ENCODE measurements at regions not wholly inside any gene's neighbourhood (a gene's known extent, or its start where the extent isn't known, plus 50 kb on each side); places are given as distances from the start of the nearest gene placed in this dataset.

DNA sequence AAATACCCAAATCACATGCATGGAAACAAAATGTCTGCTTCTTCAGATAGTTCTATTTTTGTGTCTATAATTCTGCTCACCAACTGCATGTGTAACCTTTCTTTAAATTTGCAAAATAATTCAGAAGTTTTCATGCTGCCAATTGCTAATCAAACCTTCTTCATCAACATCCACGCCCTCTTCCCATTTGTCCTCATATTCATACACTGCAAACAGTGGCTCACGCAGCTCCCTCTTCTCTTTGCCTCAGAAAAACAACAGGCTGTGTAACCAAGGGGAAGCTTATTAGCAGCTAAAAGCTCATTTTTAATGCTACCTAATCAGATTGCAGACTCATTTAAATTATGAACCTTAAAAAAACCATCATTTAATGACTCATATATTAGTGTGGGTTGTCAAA lies 555.0 kb upstream of the EPHA7 start:
- WGBS (ENCODE audit: low lambda C conversion rate, missing lambda C conversion rate), result 87% methylated on average over 2 of the region's 2 CpGs
- H3K4me3 ChIP-seq, result no peak overlapping the region
- no peaks in the 10 kb centered on the region for H3K27me3 ChIP-seq
- TF ChIP-seq EZH2phosphoT487 (IDR thresholded peaks at IDR 0.05; ENCODE audit: low read depth, severe bottlenecking, unreplicated experiment), result no peak
- TF ChIP-seq, protein P1, sequence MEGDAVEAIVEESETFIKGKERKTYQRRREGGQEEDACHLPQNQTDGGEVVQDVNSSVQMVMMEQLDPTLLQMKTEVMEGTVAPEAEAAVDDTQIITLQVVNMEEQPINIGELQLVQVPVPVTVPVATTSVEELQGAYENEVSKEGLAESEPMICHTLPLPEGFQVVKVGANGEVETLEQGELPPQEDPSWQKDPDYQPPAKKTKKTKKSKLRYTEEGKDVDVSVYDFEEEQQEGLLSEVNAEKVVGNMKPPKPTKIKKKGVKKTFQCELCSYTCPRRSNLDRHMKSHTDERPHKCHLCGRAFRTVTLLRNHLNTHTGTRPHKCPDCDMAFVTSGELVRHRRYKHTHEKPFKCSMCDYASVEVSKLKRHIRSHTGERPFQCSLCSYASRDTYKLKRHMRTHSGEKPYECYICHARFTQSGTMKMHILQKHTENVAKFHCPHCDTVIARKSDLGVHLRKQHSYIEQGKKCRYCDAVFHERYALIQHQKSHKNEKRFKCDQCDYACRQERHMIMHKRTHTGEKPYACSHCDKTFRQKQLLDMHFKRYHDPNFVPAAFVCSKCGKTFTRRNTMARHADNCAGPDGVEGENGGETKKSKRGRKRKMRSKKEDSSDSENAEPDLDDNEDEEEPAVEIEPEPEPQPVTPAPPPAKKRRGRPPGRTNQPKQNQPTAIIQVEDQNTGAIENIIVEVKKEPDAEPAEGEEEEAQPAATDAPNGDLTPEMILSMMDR (IDR thresholded peaks at IDR 0.05; ENCODE audit: poor library complexity), result no peak
- no peak for TF ChIP-seq EZH2 (IDR thresholded peaks at IDR 0.05; ENCODE audit: borderline replicate concordance)
- no peaks in the 10 kb centered on the region for H4K20me1 ChIP-seq (ENCODE audit: insufficient read depth, poor library complexity, severe bottlenecking)
- H3K79me2 ChIP-seq, result no peaks in the 10 kb centered on the region
- no peaks in the 10 kb centered on the region for H3K36me3 ChIP-seq (replicated peaks; ENCODE audit: insufficient read depth, low read depth)
- no peak overlapping the region for H3K27ac ChIP-seq
- no peaks in the 10 kb centered on the region for H3K4me1 ChIP-seq (ENCODE audit: insufficient read depth)
- H3K4me2 ChIP-seq, result no peak overlapping the region
- no peak for DNase-seq (ENCODE audit: low spot score)
- H2AFZ ChIP-seq, result no peak overlapping the region
- H3K9me2 ChIP-seq (replicated peaks; ENCODE audit: insufficient read depth), result no peaks in the 10 kb centered on the region
- H3K9me3 ChIP-seq (ENCODE audit: low read depth), result no peaks in the 10 kb centered on the region

- Histone ChIP-seq H3K9me2 (replicated peaks; ENCODE audit: insufficient read depth) (no peaks in the 10 kb centered on the region), H3K4me2 (no peak overlapping the region), H3K27me3 (no peaks in the 10 kb centered on the region), H3K4me3 (no peak overlapping the region), H3K36me3 (replicated peaks; ENCODE audit: insufficient read depth, low read depth) (no peaks in the 10 kb centered on the region), H4K20me1 (ENCODE audit: insufficient read depth, poor library complexity, severe bottlenecking) (no peaks in the 10 kb centered on the region), H2AFZ (no peak overlapping the region), H3K79me2 (no peaks in the 10 kb centered on the region), H3K4me1 (ENCODE audit: insufficient read depth) (no peaks in the 10 kb centered on the region), H3K27ac (no peak overlapping the region), H3K9me3 (ENCODE audit: low read depth) (no peaks in the 10 kb centered on the region)
- DNase-seq (ENCODE audit: low spot score), result no peak
- TF ChIP-seq, protein P1 (IDR thresholded peaks at IDR 0.05; ENCODE audit: poor library complexity), result no peak
- TF ChIP-seq EZH2phosphoT487 (IDR thresholded peaks at IDR 0.05; ENCODE audit: low read depth, severe bottlenecking, unreplicated experiment), result no peak
- TF ChIP-seq EZH2 (IDR thresholded peaks at IDR 0.05; ENCODE audit: borderline replicate concordance), result no peak
- 91% methylated on average over 3 of the region's 3 CpGs for WGBS (ENCODE audit: low lambda C conversion rate, missing lambda C conversion rate)
These were observed 553.4 kb upstream of the EPHA7 start for GRCh38 chr6:93972791-93973190.

DNA sequence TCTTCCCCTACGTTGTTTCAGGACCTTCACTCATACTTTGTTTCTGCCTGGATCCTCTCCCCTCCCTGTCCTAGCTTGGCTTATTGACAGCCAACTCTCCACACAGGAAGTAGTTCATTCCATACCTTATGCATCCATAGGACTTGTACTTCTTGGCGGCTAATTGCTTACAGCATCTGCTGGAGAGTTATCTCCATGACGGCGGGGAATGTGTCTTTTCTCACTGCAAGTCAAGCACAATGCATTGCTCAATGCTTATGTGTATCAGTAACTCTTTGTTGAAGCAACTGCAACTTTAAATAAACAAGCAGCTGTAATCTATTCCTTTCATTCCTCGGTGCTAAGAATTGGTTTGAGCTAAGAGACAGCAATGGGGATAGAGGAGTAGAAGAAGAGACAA lies 551.3 kb upstream of the EPHA7 start:
- Histone ChIP-seq H3K36me3 (replicated peaks; ENCODE audit: insufficient read depth, low read depth) (no peaks in the 10 kb centered on the region), H4K20me1 (ENCODE audit: insufficient read depth, poor library complexity, severe bottlenecking) (no peaks in the 10 kb centered on the region), H3K9me3 (ENCODE audit: low read depth) (no peaks in the 10 kb centered on the region), H3K79me2 (no peaks in the 10 kb centered on the region), H3K4me1 (ENCODE audit: insufficient read depth) (no peaks in the 10 kb centered on the region), H3K4me3 (no peak overlapping the region), H3K27ac (no peak overlapping the region), H3K4me2 (peak overlapping the region; percentile 28), H3K9me2 (replicated peaks; ENCODE audit: insufficient read depth) (no peaks in the 10 kb centered on the region), H2AFZ (no peak overlapping the region), H3K27me3 (no peaks in the 10 kb centered on the region)
- TF ChIP-seq EZH2phosphoT487 (IDR thresholded peaks at IDR 0.05; ENCODE audit: low read depth, severe bottlenecking, unreplicated experiment) (no peak), EZH2 (IDR thresholded peaks at IDR 0.05; ENCODE audit: borderline replicate concordance) (no peak)
- TF ChIP-seq, protein P1 (IDR thresholded peaks at IDR 0.05; ENCODE audit: poor library complexity), result no peak
- peak; percentile 8 for DNase-seq (ENCODE audit: low spot score)
- WGBS (ENCODE audit: low lambda C conversion rate, missing lambda C conversion rate), result 41% methylated on average over 5 of the region's 5 CpGs

DNA sequence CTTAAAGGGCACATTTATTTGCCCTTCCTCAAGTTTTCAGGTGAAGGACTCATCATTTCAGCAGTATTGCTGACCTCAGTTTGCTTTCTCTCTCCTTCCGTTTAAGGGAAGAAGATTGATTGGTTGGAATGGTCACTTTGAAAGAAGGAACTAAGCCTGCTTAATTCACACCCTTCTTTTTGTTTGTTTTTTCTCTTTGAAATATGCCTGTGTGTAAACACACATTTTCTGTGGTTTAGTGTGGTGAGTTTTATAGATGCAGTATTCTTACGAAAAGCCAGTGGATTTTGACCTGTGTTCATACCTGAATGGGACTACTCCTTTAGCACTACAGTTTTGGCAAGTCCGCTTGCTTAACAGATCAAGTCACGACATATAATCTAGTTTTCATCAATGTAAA lies 548.8 kb upstream of the EPHA7 start:
- H3K9me3 ChIP-seq (ENCODE audit: low read depth), result no peaks in the 10 kb centered on the region
- H3K4me3 ChIP-seq, result no peak overlapping the region
- H3K27me3 ChIP-seq, result no peaks in the 10 kb centered on the region
- H3K9me2 ChIP-seq (replicated peaks; ENCODE audit: insufficient read depth), result no peaks in the 10 kb centered on the region
- no peak overlapping the region for H3K27ac ChIP-seq
- H2AFZ ChIP-seq, result no peak overlapping the region
- no peak for DNase-seq (ENCODE audit: low spot score)
- WGBS (ENCODE audit: low lambda C conversion rate, missing lambda C conversion rate), result 62% methylated on average over 4 of the region's 4 CpGs
- H3K4me2 ChIP-seq, result no peak overlapping the region
- TF ChIP-seq EZH2 (IDR thresholded peaks at IDR 0.05; ENCODE audit: borderline replicate concordance), result no peak
- TF ChIP-seq, protein P1 (IDR thresholded peaks at IDR 0.05; ENCODE audit: poor library complexity), result no peak
- TF ChIP-seq EZH2phosphoT487 (IDR thresholded peaks at IDR 0.05; ENCODE audit: low read depth, severe bottlenecking, unreplicated experiment), result no peak
- no peaks in the 10 kb centered on the region for H3K79me2 ChIP-seq
- no peaks in the 10 kb centered on the region for H4K20me1 ChIP-seq (ENCODE audit: insufficient read depth, poor library complexity, severe bottlenecking)
- H3K36me3 ChIP-seq (replicated peaks; ENCODE audit: insufficient read depth, low read depth), result no peaks in the 10 kb centered on the region
- H3K4me1 ChIP-seq (ENCODE audit: insufficient read depth), result no peaks in the 10 kb centered on the region
